Natural killer cell (primary cell): ENCODE measurements at regions not wholly inside any gene's neighbourhood (a gene's known extent, or its start where the extent isn't known, plus 50 kb on each side); places are given as distances from the start of the nearest gene placed in this dataset.

ENCODE experiments used
- ATAC-seq, 3 donors: fragments of 150-1000 bp in 2 of 3; fragments of 200-7000 bp in 1 of 3; cut with Tn5 transposase; 1 replicate in 1 of 3; 2 replicates in 2 of 3; pipeline ENCODE4 v1.10.0; 2021; ENCODE audit warnings: mild to moderate bottlenecking in 2 of 3, moderate library complexity in 2 of 3
- DNase-seq, 2 donors: peaks; one replicate each; pipeline versions ENCODE4 v3.0.0 to v3.0.0-alpha.2; 2013 to 2021; ENCODE audit warnings: mixed read lengths in 1 of 2
- H3K27ac ChIP-seq: one replicate; pipeline ENCODE4 v1.5.1; 2013; ENCODE audit warnings: mild to moderate bottlenecking, low read length
- H3K27me3 ChIP-seq: one replicate; pipeline ENCODE4 v1.6.1; 2013; ENCODE audit warnings: low read length; ENCODE audit not compliant: control insufficient read depth, insufficient read depth
- H3K36me3 ChIP-seq: one replicate; pipeline ENCODE4 v1.6.1; 2013; ENCODE audit warnings: low read length; ENCODE audit not compliant: control insufficient read depth, insufficient read depth
- H3K4me1 ChIP-seq: one replicate; pipeline ENCODE4 v1.6.1; 2013; ENCODE audit warnings: low read length; ENCODE audit not compliant: control insufficient read depth, insufficient read depth
- H3K4me3 ChIP-seq: one replicate; pipeline ENCODE4 v1.5.1; 2013; ENCODE audit warnings: low read length
- H3K9me3 ChIP-seq: one replicate; pipeline ENCODE4 v1.6.1; 2013; ENCODE audit warnings: low read length; ENCODE audit not compliant: control insufficient read depth, insufficient read depth
- H3K27ac Mint-ChIP-seq, 2 donors: one replicate each; pipeline ENCODE4 v1.8.0; 2022; ENCODE audit warnings: mild to moderate bottlenecking in 2 of 2, mixed read lengths in 2 of 2, moderate library complexity in 1 of 2
- H3K27me3 Mint-ChIP-seq, 2 donors: one replicate each; pipeline ENCODE4 v1.8.0; 2022; ENCODE audit warnings: low read depth in 2 of 2, mixed read lengths in 2 of 2
- H3K36me3 Mint-ChIP-seq: one replicate; pipeline ENCODE4 v1.8.0; 2022; ENCODE audit warnings: mixed read lengths
- H3K4me1 Mint-ChIP-seq, 2 donors: one replicate each; pipeline ENCODE4 v1.8.0; 2022; ENCODE audit warnings: mixed read lengths in 2 of 2
- H3K4me3 Mint-ChIP-seq: one replicate; pipeline ENCODE4 v1.8.0; 2022; ENCODE audit warnings: mild to moderate bottlenecking, moderate library complexity, mixed read lengths
- H3K9me3 Mint-ChIP-seq, 2 donors: one replicate each; pipeline ENCODE4 v1.8.0; 2022; ENCODE audit warnings: mixed read lengths in 2 of 2
- WGBS: methylation state at CpG from one replicate; pipeline ENCODE4 v1.1.7; 2013; ENCODE audit warnings: missing lambda C conversion rate; ENCODE audit not compliant: insufficient coverage; 5-methylcytosine and 5-hydroxymethylcytosine counted together
- intact Hi-C: fragments of 100-400 bp; cut with micrococcal nuclease; formaldehyde crosslinking; loops from one replicate; pipeline ENCODE4 v1.14.2; 2022
- TF ChIP-seq, protein P1 (sequence below): fragments of 200-600 bp; IDR thresholded peaks from one replicate; pipeline ENCODE4 v1.8.0; 2022; ENCODE audit warnings: antibody characterized with exemption

DNA sequence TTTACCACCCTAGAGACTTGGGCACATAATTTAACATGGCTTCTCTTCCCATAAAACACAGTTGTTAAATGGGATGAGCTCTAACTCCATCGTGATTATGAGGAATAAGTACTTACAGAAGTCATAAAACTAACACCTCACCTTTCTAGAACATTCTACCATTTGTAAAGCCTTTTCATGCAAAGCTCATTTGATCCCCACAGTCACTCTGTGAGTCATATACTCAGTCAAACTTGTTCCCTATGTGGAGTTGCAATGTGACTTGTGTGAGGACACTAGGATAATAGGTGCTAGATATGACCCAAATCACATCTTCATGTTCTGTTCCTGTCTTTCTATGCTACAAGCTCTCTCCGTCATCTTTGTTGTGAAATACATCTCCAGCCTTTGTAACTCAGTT, 371.7 kb downstream of the WDR11 start:
- Histone ChIP-seq H3K36me3 (no peaks in the 10 kb centered on the region), H3K27me3 (no peaks in the 10 kb centered on the region), H3K27ac (no peak overlapping the region), H3K4me3 (no peak overlapping the region), H3K9me3 (no peaks in the 10 kb centered on the region), H3K4me1 (no peaks in the 10 kb centered on the region)
- 100% methylated on average over 1 of the region's 2 CpGs for WGBS
- H3K27ac Mint-ChIP-seq = no peak overlapping the region
- H3K4me3 Mint-ChIP-seq = no peak overlapping the region
- no peaks in the 10 kb centered on the region for H3K4me1 Mint-ChIP-seq
- H3K9me3 Mint-ChIP-seq = peaks cover 0 to under 1% of the 10 kb centered on the region in 2 donors
- no peak for DNase-seq
- TF ChIP-seq, protein P1, sequence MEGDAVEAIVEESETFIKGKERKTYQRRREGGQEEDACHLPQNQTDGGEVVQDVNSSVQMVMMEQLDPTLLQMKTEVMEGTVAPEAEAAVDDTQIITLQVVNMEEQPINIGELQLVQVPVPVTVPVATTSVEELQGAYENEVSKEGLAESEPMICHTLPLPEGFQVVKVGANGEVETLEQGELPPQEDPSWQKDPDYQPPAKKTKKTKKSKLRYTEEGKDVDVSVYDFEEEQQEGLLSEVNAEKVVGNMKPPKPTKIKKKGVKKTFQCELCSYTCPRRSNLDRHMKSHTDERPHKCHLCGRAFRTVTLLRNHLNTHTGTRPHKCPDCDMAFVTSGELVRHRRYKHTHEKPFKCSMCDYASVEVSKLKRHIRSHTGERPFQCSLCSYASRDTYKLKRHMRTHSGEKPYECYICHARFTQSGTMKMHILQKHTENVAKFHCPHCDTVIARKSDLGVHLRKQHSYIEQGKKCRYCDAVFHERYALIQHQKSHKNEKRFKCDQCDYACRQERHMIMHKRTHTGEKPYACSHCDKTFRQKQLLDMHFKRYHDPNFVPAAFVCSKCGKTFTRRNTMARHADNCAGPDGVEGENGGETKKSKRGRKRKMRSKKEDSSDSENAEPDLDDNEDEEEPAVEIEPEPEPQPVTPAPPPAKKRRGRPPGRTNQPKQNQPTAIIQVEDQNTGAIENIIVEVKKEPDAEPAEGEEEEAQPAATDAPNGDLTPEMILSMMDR = no peak
- H3K36me3 Mint-ChIP-seq = no peaks in the 10 kb centered on the region
- H3K27me3 Mint-ChIP-seq = no peaks in the 10 kb centered on the region
- ATAC-seq = no peak
- intact Hi-C loops = no loop called here

DNA sequence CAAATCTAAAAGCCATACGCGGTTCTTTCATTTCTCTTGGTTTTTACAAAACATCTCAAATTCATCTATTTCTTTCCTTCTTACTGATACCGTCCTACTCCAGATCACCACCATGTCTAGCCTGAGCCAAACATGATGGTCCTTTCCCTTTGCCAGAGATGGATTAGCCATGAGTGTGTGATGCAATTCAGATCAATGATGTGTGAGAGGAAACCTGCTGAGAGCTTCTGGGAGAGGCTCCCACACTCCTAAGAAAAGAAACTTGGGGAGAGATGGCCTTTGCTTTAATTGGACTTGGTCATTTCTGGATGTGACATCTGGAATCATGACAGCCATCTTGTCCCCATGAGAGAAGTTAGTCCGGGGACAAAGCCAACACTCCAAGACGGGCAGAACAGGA, 367.2 kb downstream of the FGFR2 start:
- Mint-ChIP-seq H3K36me3 (no peaks in the 10 kb centered on the region), H3K27ac (no peak overlapping the region), H3K9me3 (peaks cover 4 to 6% of the 10 kb centered on the region in 2 donors), H3K4me3 (no peak overlapping the region), H3K4me1 (no peaks in the 10 kb centered on the region), H3K27me3 (no peaks in the 10 kb centered on the region)
- peaks cover 5% of the 10 kb centered on the region for H3K9me3 ChIP-seq
- ATAC-seq = no peak
- no peaks in the 10 kb centered on the region for H3K4me1 ChIP-seq
- 85% methylated on average over 4 of the region's 5 CpGs for WGBS
- H3K27me3 ChIP-seq = no peaks in the 10 kb centered on the region
- H3K4me3 ChIP-seq = no peak overlapping the region
- no peak overlapping the region for H3K27ac ChIP-seq
- intact Hi-C loops = no loop called here
- DNase-seq = no peak
- no peaks in the 10 kb centered on the region for H3K36me3 ChIP-seq
- TF ChIP-seq, protein P1 = no peak

DNA sequence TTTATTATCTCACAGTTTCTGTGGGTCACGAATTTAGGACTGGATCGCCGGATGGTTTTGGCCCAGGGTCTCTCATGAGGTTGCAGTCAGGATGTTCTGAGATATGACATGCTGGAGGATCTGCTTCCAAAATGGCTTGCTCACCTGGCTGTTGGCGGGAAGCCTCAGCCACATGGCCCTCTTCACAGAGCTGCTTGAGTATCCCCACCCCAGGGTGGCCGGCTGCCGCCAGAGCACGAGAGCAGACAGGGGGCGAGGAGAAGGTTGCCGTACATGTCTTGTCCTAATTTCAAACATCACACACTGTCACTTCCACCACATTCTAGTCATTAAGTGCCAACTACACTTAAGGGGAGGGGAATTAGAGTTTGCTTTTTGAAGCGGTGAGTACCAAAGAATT, 365.8 kb downstream of the FGFR2 start:
- WGBS = 91% methylated on average over 8 of the region's 10 CpGs
- H3K27ac Mint-ChIP-seq = no peak overlapping the region
- Histone ChIP-seq H3K9me3 (peaks cover 11% of the 10 kb centered on the region), H3K4me1 (no peaks in the 10 kb centered on the region), H3K36me3 (no peaks in the 10 kb centered on the region), H3K27ac (no peak overlapping the region), H3K27me3 (no peaks in the 10 kb centered on the region), H3K4me3 (no peak overlapping the region)
- intact Hi-C loops = no loop called here
- H3K4me3 Mint-ChIP-seq = no peak overlapping the region
- H3K36me3 Mint-ChIP-seq = no peaks in the 10 kb centered on the region
- no peaks in the 10 kb centered on the region for H3K4me1 Mint-ChIP-seq
- peaks cover 4 to 6% of the 10 kb centered on the region in 2 donors for H3K9me3 Mint-ChIP-seq
- DNase-seq (no peak), ATAC-seq (no peak)
- TF ChIP-seq, protein P1 = no peak
- H3K27me3 Mint-ChIP-seq = no peaks in the 10 kb centered on the region

DNA sequence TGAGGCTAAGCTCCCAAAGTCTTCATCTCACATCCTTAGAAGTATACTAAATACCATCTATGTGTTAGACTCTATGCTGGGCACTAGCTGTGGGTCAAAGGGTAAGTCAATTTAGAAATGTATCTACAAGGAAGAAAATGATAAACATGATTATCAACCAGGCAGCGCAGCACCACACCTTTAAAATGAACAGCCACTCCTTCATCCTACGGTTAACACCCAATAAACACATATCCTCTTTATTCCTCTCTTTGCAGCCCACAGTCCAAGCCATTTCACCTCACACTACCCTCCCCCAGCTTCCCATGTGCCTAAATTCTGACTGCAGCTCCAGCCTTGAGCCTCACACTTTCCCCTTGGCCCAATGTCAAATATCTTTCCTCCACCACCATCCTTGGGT, 362.6 kb downstream of the FGFR2 start:
- intact Hi-C loops = no loop called here
- ATAC-seq (no peak), DNase-seq (no peak)
- H3K4me3 Mint-ChIP-seq = no peak overlapping the region
- no peaks in the 10 kb centered on the region for H3K36me3 ChIP-seq
- H3K27me3 Mint-ChIP-seq = no peaks in the 10 kb centered on the region
- H3K4me3 ChIP-seq = no peak overlapping the region
- 90% methylated on average over 2 of the region's 2 CpGs for WGBS
- no peaks in the 10 kb centered on the region for H3K27me3 ChIP-seq
- H3K9me3 Mint-ChIP-seq = peaks cover 6 to 7% of the 10 kb centered on the region in 2 donors
- TF ChIP-seq, protein P1 = no peak
- no peak overlapping the region for H3K27ac Mint-ChIP-seq
- H3K36me3 Mint-ChIP-seq = no peaks in the 10 kb centered on the region
- no peaks in the 10 kb centered on the region for H3K4me1 Mint-ChIP-seq
- H3K4me1 ChIP-seq = no peaks in the 10 kb centered on the region
- peaks cover 11% of the 10 kb centered on the region for H3K9me3 ChIP-seq
- no peak overlapping the region for H3K27ac ChIP-seq
